ENCODE measurements at regions not wholly inside any gene's neighbourhood (a gene's known extent, or its start where the extent isn't known, plus 50 kb on each side); places are given as distances from the start of the nearest gene placed in this dataset.
"Not testable (repeated sequence)": the region's sequence is repeated elsewhere in the genome, so short reads cannot be mapped to it uniquely, and the experiment has no call there.

- H4K5ac ChIP-seq (ENCODE audit: insufficient read length, low read depth, low read length): no peak overlapping the region
- no peak overlapping the region for H2AFZ ChIP-seq (ENCODE audit: low read length)
- Mint-ChIP-seq H3K27me3 (ENCODE audit: low read depth) (no peaks in the 10 kb centered on the region), H3K27ac (no peak overlapping the region), H3K36me3 (ENCODE audit: insufficient read depth in 1 of 3, low read depth in 3 of 3) (no peaks in the 10 kb centered on the region), H3K4me1 (peaks cover 0 to 4% of the 10 kb centered on the region in 2 experiments; a peak in 1 of 4 replicates), H3K4me3 (no peak overlapping the region), H3K9me3 (no peaks in the 10 kb centered on the region)
- H3K23me2 ChIP-seq (ENCODE audit: insufficient read length, low read depth, low read length, poor library complexity, severe bottlenecking): no peaks in the 10 kb centered on the region
- H2BK20ac ChIP-seq (ENCODE audit: low read depth, low read length, poor library complexity, severe bottlenecking): no peak overlapping the region
- TF ChIP-seq, protein P1, sequence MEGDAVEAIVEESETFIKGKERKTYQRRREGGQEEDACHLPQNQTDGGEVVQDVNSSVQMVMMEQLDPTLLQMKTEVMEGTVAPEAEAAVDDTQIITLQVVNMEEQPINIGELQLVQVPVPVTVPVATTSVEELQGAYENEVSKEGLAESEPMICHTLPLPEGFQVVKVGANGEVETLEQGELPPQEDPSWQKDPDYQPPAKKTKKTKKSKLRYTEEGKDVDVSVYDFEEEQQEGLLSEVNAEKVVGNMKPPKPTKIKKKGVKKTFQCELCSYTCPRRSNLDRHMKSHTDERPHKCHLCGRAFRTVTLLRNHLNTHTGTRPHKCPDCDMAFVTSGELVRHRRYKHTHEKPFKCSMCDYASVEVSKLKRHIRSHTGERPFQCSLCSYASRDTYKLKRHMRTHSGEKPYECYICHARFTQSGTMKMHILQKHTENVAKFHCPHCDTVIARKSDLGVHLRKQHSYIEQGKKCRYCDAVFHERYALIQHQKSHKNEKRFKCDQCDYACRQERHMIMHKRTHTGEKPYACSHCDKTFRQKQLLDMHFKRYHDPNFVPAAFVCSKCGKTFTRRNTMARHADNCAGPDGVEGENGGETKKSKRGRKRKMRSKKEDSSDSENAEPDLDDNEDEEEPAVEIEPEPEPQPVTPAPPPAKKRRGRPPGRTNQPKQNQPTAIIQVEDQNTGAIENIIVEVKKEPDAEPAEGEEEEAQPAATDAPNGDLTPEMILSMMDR (conservative IDR thresholded peaks at IDR 0.05): no peak
- H3K4me2 ChIP-seq (ENCODE audit: insufficient read depth, insufficient read length, low read length): no peak overlapping the region
- H2BK5ac ChIP-seq (ENCODE audit: insufficient read length, low read length): no peak overlapping the region
- H3K4me1 ChIP-seq (ENCODE audit: insufficient read depth, low read length): no peaks in the 10 kb centered on the region
- no peak overlapping the region for H3K4ac ChIP-seq (ENCODE audit: low read depth, low read length)
- no peak overlapping the region for H3K9ac ChIP-seq (ENCODE audit: extremely low read depth, insufficient read length, low read length)
- H2BK12ac ChIP-seq (ENCODE audit: insufficient read length, low read depth, low read length): no peak overlapping the region
- H3K27me3 ChIP-seq (ENCODE audit: insufficient read depth, low read length): no peaks in the 10 kb centered on the region
- no peaks in the 10 kb centered on the region for H4K20me1 ChIP-seq (ENCODE audit: control insufficient read depth, insufficient read depth, insufficient read length)
- H3K23ac ChIP-seq (ENCODE audit: insufficient read length, low read depth, low read length): no peak overlapping the region
- H3K18ac ChIP-seq (ENCODE audit: insufficient read length, low read depth, low read length): no peak overlapping the region
- no peaks in the 10 kb centered on the region for H3K9me3 ChIP-seq (ENCODE audit: control insufficient read depth, low read depth, low read length)
- WGBS (ENCODE audit: extremely low coverage, insufficient read length, low lambda C conversion rate): no CpG with 5 or more reads among the region's 1 CpG
- no peak overlapping the region for H2BK120ac ChIP-seq (ENCODE audit: low read depth, low read length, poor library complexity, severe bottlenecking)
- H3T11ph ChIP-seq (ENCODE audit: low read length): no peak overlapping the region
- H3K79me1 ChIP-seq (ENCODE audit: insufficient read depth, low read depth, low read length, poor library complexity, severe bottlenecking): no peaks in the 10 kb centered on the region
- H3K14ac ChIP-seq (ENCODE audit: insufficient read depth, low read length): no peak overlapping the region
- H4K91ac ChIP-seq (ENCODE audit: insufficient read length, low read depth, low read length): no peak overlapping the region
- no peak overlapping the region for H3K56ac ChIP-seq (ENCODE audit: insufficient read length, low read depth, low read length)
- H4K8ac ChIP-seq (replicated peaks; ENCODE audit: insufficient read length, low read depth, low read length): no peak overlapping the region
- H3K79me2 ChIP-seq (ENCODE audit: insufficient read depth, low read length): no peaks in the 10 kb centered on the region
- H2BK15ac ChIP-seq (ENCODE audit: low read depth, low read length): no peak overlapping the region
- H2AK5ac ChIP-seq (ENCODE audit: insufficient read length, low read length): no peak overlapping the region
- no peak for DNase-seq
- no peak overlapping the region for H3K27ac ChIP-seq (ENCODE audit: insufficient read length, low read depth, low read length)
Measured at GRCh38 chr11:97009613-97010012, 619.8 kb downstream of the JRKL start.

- H3K27ac ChIP-seq (ENCODE audit: insufficient read length, low read depth, low read length); H3K56ac ChIP-seq (ENCODE audit: insufficient read length, low read depth, low read length); H3K18ac ChIP-seq (ENCODE audit: insufficient read length, low read depth, low read length); DNase-seq; H2BK5ac ChIP-seq (ENCODE audit: insufficient read length, low read length); H3K9me3 ChIP-seq (ENCODE audit: control insufficient read depth, low read depth, low read length); H3K4me3 Mint-ChIP-seq; H3K14ac ChIP-seq (ENCODE audit: insufficient read depth, low read length); H3K23ac ChIP-seq (ENCODE audit: insufficient read length, low read depth, low read length); H3K9ac ChIP-seq (ENCODE audit: extremely low read depth, insufficient read length, low read length); H2BK12ac ChIP-seq (ENCODE audit: insufficient read length, low read depth, low read length); H3K79me2 ChIP-seq (ENCODE audit: insufficient read depth, low read length); H2BK15ac ChIP-seq (ENCODE audit: low read depth, low read length); H3K27me3 ChIP-seq (ENCODE audit: insufficient read depth, low read length); H4K8ac ChIP-seq (replicated peaks; ENCODE audit: insufficient read length, low read depth, low read length); H3K36me3 Mint-ChIP-seq (ENCODE audit: insufficient read depth in 1 of 3, low read depth in 3 of 3); H3K23me2 ChIP-seq (ENCODE audit: insufficient read length, low read depth, low read length, poor library complexity, severe bottlenecking); H3K4me1 ChIP-seq (ENCODE audit: insufficient read depth, low read length); H3K27me3 Mint-ChIP-seq (ENCODE audit: low read depth); H2AK5ac ChIP-seq (ENCODE audit: insufficient read length, low read length); H3K4me2 ChIP-seq (ENCODE audit: insufficient read depth, insufficient read length, low read length); H2BK120ac ChIP-seq (ENCODE audit: low read depth, low read length, poor library complexity, severe bottlenecking); H4K5ac ChIP-seq (ENCODE audit: insufficient read length, low read depth, low read length); H4K91ac ChIP-seq (ENCODE audit: insufficient read length, low read depth, low read length); H4K20me1 ChIP-seq (ENCODE audit: control insufficient read depth, insufficient read depth, insufficient read length); H3K79me1 ChIP-seq (ENCODE audit: insufficient read depth, low read depth, low read length, poor library complexity, severe bottlenecking); H3K4me1 Mint-ChIP-seq; H3K27ac Mint-ChIP-seq; H2AFZ ChIP-seq (ENCODE audit: low read length); H3K4ac ChIP-seq (ENCODE audit: low read depth, low read length); H3K9me3 Mint-ChIP-seq; H3T11ph ChIP-seq (ENCODE audit: low read length); H2BK20ac ChIP-seq (ENCODE audit: low read depth, low read length, poor library complexity, severe bottlenecking): not testable (repeated sequence)
- no CpG with 5 or more reads among the region's 10 CpGs for WGBS (ENCODE audit: extremely low coverage, insufficient read length, low lambda C conversion rate)
Measured at GRCh38 chr11:97010997-97011396, 621.2 kb downstream of the JRKL start.
